ENCODE measurements at regions not wholly inside any gene's neighbourhood (a gene's known extent, or its start where the extent isn't known, plus 50 kb on each side); places are given as distances from the start of the nearest gene placed in this dataset.

DNA sequence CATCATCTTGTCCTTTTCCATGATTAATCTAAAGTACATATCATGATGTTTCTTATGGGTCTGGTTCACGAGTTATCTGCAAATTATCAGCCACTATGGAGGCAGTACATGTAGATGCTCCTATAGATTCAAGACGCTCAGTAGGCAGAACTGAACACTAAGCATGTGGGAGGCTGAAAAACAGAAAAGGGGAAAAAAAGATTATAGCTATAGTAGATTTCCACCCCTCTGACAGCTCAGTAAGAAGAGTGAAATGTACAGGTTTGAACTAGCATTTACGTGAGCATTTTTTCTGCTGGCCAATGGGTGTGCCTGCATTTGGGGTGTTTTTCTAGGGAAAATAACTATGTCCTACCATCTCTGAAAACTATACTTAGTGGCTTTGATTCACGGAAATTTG, 308.9 kb downstream of the ZEB2 start:
- DNase-seq (ENCODE audit: low read depth): no peak
- TF ChIP-seq, protein P1, sequence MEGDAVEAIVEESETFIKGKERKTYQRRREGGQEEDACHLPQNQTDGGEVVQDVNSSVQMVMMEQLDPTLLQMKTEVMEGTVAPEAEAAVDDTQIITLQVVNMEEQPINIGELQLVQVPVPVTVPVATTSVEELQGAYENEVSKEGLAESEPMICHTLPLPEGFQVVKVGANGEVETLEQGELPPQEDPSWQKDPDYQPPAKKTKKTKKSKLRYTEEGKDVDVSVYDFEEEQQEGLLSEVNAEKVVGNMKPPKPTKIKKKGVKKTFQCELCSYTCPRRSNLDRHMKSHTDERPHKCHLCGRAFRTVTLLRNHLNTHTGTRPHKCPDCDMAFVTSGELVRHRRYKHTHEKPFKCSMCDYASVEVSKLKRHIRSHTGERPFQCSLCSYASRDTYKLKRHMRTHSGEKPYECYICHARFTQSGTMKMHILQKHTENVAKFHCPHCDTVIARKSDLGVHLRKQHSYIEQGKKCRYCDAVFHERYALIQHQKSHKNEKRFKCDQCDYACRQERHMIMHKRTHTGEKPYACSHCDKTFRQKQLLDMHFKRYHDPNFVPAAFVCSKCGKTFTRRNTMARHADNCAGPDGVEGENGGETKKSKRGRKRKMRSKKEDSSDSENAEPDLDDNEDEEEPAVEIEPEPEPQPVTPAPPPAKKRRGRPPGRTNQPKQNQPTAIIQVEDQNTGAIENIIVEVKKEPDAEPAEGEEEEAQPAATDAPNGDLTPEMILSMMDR (IDR thresholded peaks at IDR 0.05; ENCODE audit: low read depth, low read length, missing control alignments): no peak
- H3K4me3 ChIP-seq (ENCODE audit: low read depth, low read length): no peak overlapping the region

DNA sequence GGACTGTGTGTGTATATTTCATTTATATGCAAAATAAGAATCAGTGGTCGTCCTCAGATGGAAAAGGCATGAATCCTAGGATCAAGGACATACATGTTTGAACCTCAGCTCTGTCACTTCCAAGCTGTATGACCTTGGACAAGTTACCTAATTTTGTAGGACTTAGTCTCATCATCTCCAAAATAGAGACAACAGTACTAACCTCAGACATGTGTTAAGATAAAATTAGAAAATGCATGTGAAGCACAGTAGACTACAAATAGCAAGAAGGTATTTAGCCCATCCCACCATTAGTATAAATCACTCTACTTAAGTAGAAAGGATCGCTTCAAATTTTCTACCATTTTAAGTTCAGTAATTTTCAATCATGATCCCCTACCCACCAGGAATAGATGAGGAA, 309.8 kb downstream of the ZEB2 start:
- no peak for DNase-seq (ENCODE audit: low read depth)
- no peak overlapping the region for H3K4me3 ChIP-seq (ENCODE audit: low read depth, low read length)
- TF ChIP-seq, protein P1 (IDR thresholded peaks at IDR 0.05; ENCODE audit: low read depth, low read length, missing control alignments): no peak

DNA sequence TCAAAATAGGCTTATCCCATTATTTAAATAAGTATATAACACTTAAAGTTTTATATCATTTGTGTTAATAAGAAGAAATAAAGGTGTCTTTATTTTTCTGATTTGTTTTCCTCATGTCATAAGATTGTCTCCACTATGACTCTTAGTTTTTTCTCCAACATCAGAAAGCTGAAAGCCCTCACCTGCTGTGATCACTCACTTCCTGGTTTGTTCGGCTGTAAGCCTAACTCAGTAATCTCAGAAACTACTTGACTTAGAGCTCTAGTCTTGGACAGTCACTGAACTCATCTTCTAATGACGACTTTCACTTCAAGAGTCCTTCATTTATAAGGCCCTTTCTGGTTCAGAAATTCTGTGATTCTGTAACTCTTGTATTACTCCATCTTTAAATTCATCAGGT, 311.0 kb downstream of the ZEB2 start:
- TF ChIP-seq, protein P1 (IDR thresholded peaks at IDR 0.05; ENCODE audit: low read depth, low read length, missing control alignments): no peak

DNA sequence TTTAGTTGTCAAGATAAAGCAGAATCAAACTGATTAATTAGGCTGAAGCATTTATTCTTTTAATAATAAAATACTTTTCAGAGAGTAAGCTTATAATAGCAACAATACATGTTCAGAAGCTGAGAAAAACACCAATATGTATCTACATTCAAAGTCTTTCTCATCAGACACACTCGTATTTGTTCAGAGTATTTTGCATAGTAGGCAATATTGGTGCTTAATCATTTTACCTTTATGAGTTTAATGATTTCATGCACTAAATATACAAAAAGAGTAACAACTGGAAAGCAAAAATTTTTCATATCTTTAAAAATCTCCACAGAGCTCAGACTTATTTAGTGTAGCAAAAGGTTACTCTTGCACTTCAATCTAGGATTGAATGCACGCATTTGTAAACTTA, 313.9 kb downstream of the ZEB2 start:
- no peak overlapping the region for H3K4me3 ChIP-seq (ENCODE audit: low read depth, low read length)
- no peak for DNase-seq (ENCODE audit: low read depth)
- TF ChIP-seq, protein P1 (IDR thresholded peaks at IDR 0.05; ENCODE audit: low read depth, low read length, missing control alignments): no peak

More for the DNA sequence above, 311.0 kb downstream of the ZEB2 start:
- no peak overlapping the region for H3K4me3 ChIP-seq (ENCODE audit: low read depth, low read length)
- DNase-seq (ENCODE audit: low read depth): no peak

DNA sequence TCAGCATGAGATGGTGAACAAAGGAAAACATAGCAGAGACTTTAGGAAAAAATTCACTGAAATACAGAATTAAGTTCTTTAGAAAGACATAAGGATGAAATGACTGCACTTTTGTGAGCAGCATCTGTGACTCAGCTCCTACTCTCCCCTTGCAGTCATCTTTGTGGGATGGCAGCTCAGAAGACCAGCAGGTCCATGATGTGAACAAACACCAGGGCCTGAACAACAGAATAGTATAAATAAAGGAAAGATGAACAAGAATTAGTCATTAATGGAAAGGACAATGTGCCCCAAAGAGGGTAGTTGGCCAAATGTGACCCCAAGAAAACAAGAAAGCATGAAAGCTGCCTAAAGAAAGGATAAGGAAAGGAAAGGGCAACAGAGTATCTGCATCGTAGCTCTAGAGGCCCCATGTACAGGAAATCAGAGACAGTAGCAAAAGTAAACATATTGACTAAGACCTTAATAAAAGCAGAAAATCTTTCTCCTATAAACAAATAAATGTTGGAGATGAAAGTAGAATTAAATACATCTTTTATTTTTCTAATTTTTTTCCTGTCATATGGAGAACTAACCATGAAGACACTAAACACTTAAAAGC, 318.0 kb downstream of the ZEB2 start:
- H3K4me3 ChIP-seq (ENCODE audit: low read depth, low read length): no peak overlapping the region
- TF ChIP-seq, protein P1 (IDR thresholded peaks at IDR 0.05; ENCODE audit: low read depth, low read length, missing control alignments): no peak
- DNase-seq (ENCODE audit: low read depth): no peak

DNA sequence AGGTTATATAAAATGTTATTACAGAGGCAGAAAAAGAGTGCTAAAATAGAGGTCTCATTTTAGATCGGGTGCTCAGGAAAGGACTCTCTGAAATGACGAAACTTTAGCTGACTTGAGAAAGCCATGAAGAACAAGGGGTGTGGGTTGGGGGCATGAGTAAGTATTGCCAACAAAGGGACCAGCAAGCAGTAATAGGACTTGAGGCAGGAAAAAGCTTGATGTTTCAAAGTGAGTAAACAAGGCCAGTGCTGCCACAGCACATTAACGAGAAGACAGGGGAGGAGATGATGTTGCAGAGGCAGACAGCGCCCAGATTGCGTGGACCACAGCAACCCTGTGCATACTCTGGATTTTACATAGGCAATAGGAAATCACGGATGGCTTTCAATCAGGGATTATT, 318.8 kb downstream of the ZEB2 start:
- DNase-seq (ENCODE audit: low read depth): no peak
- TF ChIP-seq, protein P1 (IDR thresholded peaks at IDR 0.05; ENCODE audit: low read depth, low read length, missing control alignments): no peak
- H3K4me3 ChIP-seq (ENCODE audit: low read depth, low read length): no peak overlapping the region

DNA sequence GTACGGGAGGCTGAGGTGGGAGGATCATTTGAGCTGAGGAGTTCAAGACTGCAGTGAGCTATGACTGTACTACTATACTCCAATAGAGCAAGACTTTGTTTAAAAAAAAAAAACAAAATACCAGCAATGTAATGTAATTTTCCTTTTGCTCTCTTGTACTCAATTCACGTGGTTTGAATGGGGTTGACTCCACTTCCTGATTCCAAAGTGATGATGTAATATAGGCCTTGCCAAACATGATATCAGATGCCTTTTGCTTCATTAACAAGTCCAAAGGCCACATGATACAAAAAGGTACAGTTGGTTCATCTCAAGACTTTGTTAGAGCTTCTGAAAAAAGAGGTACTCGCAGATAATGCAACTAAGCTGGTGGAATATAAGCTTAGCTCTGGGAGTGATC, 321.8 kb downstream of the ZEB2 start:
- TF ChIP-seq, protein P1 (IDR thresholded peaks at IDR 0.05; ENCODE audit: low read depth, low read length, missing control alignments): no peak
- no peak for DNase-seq (ENCODE audit: low read depth)
- no peak overlapping the region for H3K4me3 ChIP-seq (ENCODE audit: low read depth, low read length)

All from GM12864 (cell line).